WTC11 (cell line): ENCODE measurements at regions not wholly inside any gene's neighbourhood (a gene's known extent, or its start where the extent isn't known, plus 50 kb on each side); places are given as distances from the start of the nearest gene placed in this dataset.

Experiments
- ATAC-seq: fragments of 200-7000 bp; cut with Tn5 transposase; 2 replicates; pipeline ENCODE4 v1.10.0; 2021; ENCODE audit warnings: mild to moderate bottlenecking, moderate library complexity
- CTCF ChIA-PET: fragments of 300-600 bp; sonication (Branson Sonifier 250); formaldehyde crosslinking; loops from one replicate; lab custom pipeline; 2021; ENCODE audit warnings: antibody characterized with exemption; lab: Charles Lee
- POLR2A ChIA-PET: fragments of 350-600 bp; sonication (Branson Sonifier 250); formaldehyde crosslinking; loops from one replicate; lab custom pipeline; 2021; ENCODE audit warnings: antibody characterized with exemption; lab: Charles Lee
- DNase-seq: peaks from one replicate; pipeline ENCODE4 v3.0.0; 2021; ENCODE audit warnings: low spot score
- H3K27ac Mint-ChIP-seq: 2 replicates; pipeline ENCODE4 v1.8.0; 2021; ENCODE audit warnings: mixed read lengths
- H3K27me3 Mint-ChIP-seq: 2 replicates; pipeline ENCODE4 v1.8.0; 2021; ENCODE audit warnings: low read depth, mild to moderate bottlenecking, moderate library complexity, mixed read lengths
- H3K36me3 Mint-ChIP-seq: 2 replicates; pipeline ENCODE4 v1.8.0; 2021; ENCODE audit warnings: mixed read lengths
- H3K4me1 Mint-ChIP-seq: 2 replicates; pipeline ENCODE4 v1.8.0; 2022; ENCODE audit warnings: mixed read lengths
- H3K4me3 Mint-ChIP-seq: 2 replicates; pipeline ENCODE4 v1.8.0; 2021; ENCODE audit warnings: mild to moderate bottlenecking, moderate library complexity, mixed read lengths
- H3K9me3 Mint-ChIP-seq: 2 replicates; pipeline ENCODE4 v1.8.0; 2021; ENCODE audit warnings: mixed read lengths
- ARID4B ChIP-seq: sonication (generic); formaldehyde crosslinking; IDR thresholded peaks from 2 replicates; pipeline ENCODE4 v1.8.0; 2023; ENCODE audit warnings: missing genetic modification reagents, mild to moderate bottlenecking, borderline replicate concordance
- ATF2 ChIP-seq: sonication (generic); formaldehyde crosslinking; IDR thresholded peaks from 2 replicates; pipeline ENCODE4 v1.8.1; 2022; ENCODE audit warnings: low read depth, missing genetic modification reagents, borderline replicate concordance
- CBFB ChIP-seq: sonication (generic); formaldehyde crosslinking; IDR thresholded peaks from 2 replicates; pipeline ENCODE4 v1.8.1; 2022; ENCODE audit warnings: mild to moderate bottlenecking, low read depth, missing genetic modification reagents
- E2F4 ChIP-seq: sonication (generic); formaldehyde crosslinking; IDR thresholded peaks from 2 replicates; pipeline ENCODE4 v1.8.1; 2022; ENCODE audit warnings: low read depth, mild to moderate bottlenecking, moderate library complexity, missing genetic modification reagents, borderline replicate concordance
- E2F5 ChIP-seq: sonication (generic); formaldehyde crosslinking; IDR thresholded peaks from 2 replicates; pipeline ENCODE4 v1.8.1; 2022; ENCODE audit warnings: mild to moderate bottlenecking, moderate library complexity, missing genetic modification reagents
- EMX1 ChIP-seq: fragments of 250-450 bp; sonication (Bioruptor Pico); IDR thresholded peaks from 2 replicates; pipeline ENCODE4 v1.8.0; 2021; ENCODE audit warnings: mild to moderate bottlenecking
- FOXK1 ChIP-seq: sonication (generic); formaldehyde crosslinking; IDR thresholded peaks from 2 replicates; pipeline ENCODE4 v1.8.0; 2022; ENCODE audit warnings: mild to moderate bottlenecking, moderate library complexity, missing genetic modification reagents
- HMGA2 ChIP-seq: fragments of 250-450 bp; sonication (Bioruptor Pico); IDR thresholded peaks from 2 replicates; pipeline ENCODE4 v1.4.0; 2021; ENCODE audit warnings: mild to moderate bottlenecking, moderate library complexity
- IRF2 ChIP-seq: sonication (generic); formaldehyde crosslinking; IDR thresholded peaks from 2 replicates; pipeline ENCODE4 v1.8.0; 2022; ENCODE audit warnings: low read depth, missing genetic modification reagents, borderline replicate concordance
- JAZF1 ChIP-seq: fragments of 250-450 bp; sonication (Bioruptor Pico); IDR thresholded peaks from 2 replicates; pipeline ENCODE4 v1.9.0; 2021; ENCODE audit warnings: moderate library complexity, mild to moderate bottlenecking, inconsistent platforms
- MLX ChIP-seq: sonication (generic); formaldehyde crosslinking; IDR thresholded peaks from 2 replicates; pipeline ENCODE4 v1.8.1; 2023; ENCODE audit warnings: mild to moderate bottlenecking, missing genetic modification reagents, moderate library complexity
- NFE2L1 ChIP-seq: sonication (generic); formaldehyde crosslinking; IDR thresholded peaks from 2 replicates; pipeline ENCODE4 v1.8.1; 2023; ENCODE audit warnings: missing genetic modification reagents
- RELA ChIP-seq: sonication (generic); formaldehyde crosslinking; IDR thresholded peaks from 2 replicates; pipeline ENCODE4 v1.8.1; 2022; ENCODE audit warnings: missing genetic modification reagents, mild to moderate bottlenecking, borderline replicate concordance
- SP1 ChIP-seq: sonication (generic); formaldehyde crosslinking; conservative IDR thresholded peaks from 2 replicates; pipeline ENCODE4 v1.8.1; 2022; ENCODE audit warnings: missing genetic modification reagents
- TEAD4 ChIP-seq: sonication (generic); formaldehyde crosslinking; IDR thresholded peaks from 2 replicates; pipeline ENCODE4 v1.8.0; 2022; ENCODE audit warnings: mild to moderate bottlenecking, missing genetic modification reagents
- ZBTB21 ChIP-seq: sonication (generic); formaldehyde crosslinking; IDR thresholded peaks from 2 replicates; pipeline ENCODE4 v1.8.1; 2023; ENCODE audit warnings: mild to moderate bottlenecking, missing genetic modification reagents, borderline replicate concordance
- ZMAT4 ChIP-seq: fragments of 250-450 bp; sonication (Bioruptor Pico); IDR thresholded peaks from 2 replicates; pipeline ENCODE4 v1.9.0; 2021; ENCODE audit warnings: mild to moderate bottlenecking
- ZNF121 ChIP-seq: sonication (generic); formaldehyde crosslinking; IDR thresholded peaks from 2 replicates; pipeline ENCODE4 v1.8.0; 2023; ENCODE audit warnings: missing genetic modification reagents
- ZNF219 ChIP-seq: sonication (generic); formaldehyde crosslinking; IDR thresholded peaks from 2 replicates; pipeline ENCODE4 v1.8.0; 2023; ENCODE audit warnings: missing genetic modification reagents, mild to moderate bottlenecking, borderline replicate concordance
- ZNF396 ChIP-seq: fragments of 250-450 bp; sonication (Bioruptor Pico); IDR thresholded peaks from 2 replicates; pipeline ENCODE4 v1.8.0; 2021; ENCODE audit warnings: mild to moderate bottlenecking, moderate library complexity, borderline replicate concordance
- ZNF512 ChIP-seq: sonication (generic); formaldehyde crosslinking; IDR thresholded peaks from 2 replicates; pipeline ENCODE4 v1.8.1; 2022; ENCODE audit warnings: missing genetic modification reagents, borderline replicate concordance

- TF ChIP-seq E2F4 (CRISPR knock-in tag): no peak
- TF ChIP-seq MLX (CRISPR knock-in tag): no peak
- TF ChIP-seq ZNF396 (CRISPR knock-in tag): no peak
- no peak for TF ChIP-seq TEAD4 (CRISPR knock-in tag)
- TF ChIP-seq ZBTB21 (CRISPR knock-in tag): no peak
- TF ChIP-seq ZNF121 (CRISPR knock-in tag): no peak
- no peak for TF ChIP-seq ZNF219 (CRISPR knock-in tag)
Measured at GRCh38 chr1:11340233-11340632, 67.2 kb downstream of the UBIAD1 start (continued).

GRCh38 chr1:11341901-11342552, 69.0 kb downstream of the UBIAD1 start:
- TF ChIP-seq ZNF512 (CRISPR knock-in tag): no peak
- no peak for TF ChIP-seq FOXK1 (CRISPR knock-in tag)
- TF ChIP-seq HMGA2 (CRISPR knock-in tag): no peak
- no peak for TF ChIP-seq SP1 (CRISPR knock-in tag)
- no peak for TF ChIP-seq ARID4B (CRISPR knock-in tag)
- TF ChIP-seq NFE2L1 (CRISPR knock-in tag): no peak
- TF ChIP-seq ATF2 (CRISPR knock-in tag): no peak
- TF ChIP-seq RELA (CRISPR knock-in tag): no peak
- no peak for TF ChIP-seq JAZF1
- TF ChIP-seq CBFB: no peak
- no peak for TF ChIP-seq EMX1 (CRISPR knock-in tag)
- TF ChIP-seq E2F5 (CRISPR knock-in tag): no peak
- no peak for TF ChIP-seq IRF2 (CRISPR knock-in tag)
- no peak for TF ChIP-seq ZMAT4
- Mint-ChIP-seq H3K27me3 (peaks cover 5% of the 10 kb centered on the region; the same call in 1 of the 2 replicates), H3K4me3 (no peak overlapping the region), H3K4me1 (peaks cover 71% of the 10 kb centered on the region), H3K9me3 (no peaks in the 10 kb centered on the region), H3K27ac (no peak overlapping the region), H3K36me3 (no peaks in the 10 kb centered on the region)
- no peak for DNase-seq
- ChIA-PET POLR2A (no interaction called here), CTCF (interaction anchor here (0.9 to 1.8 kb wide), 4 partner anchors 10 to 22 kb away, joined by 3 to 10 read pairs (median 4); no protein-coding TSS in a partner anchor)
- ATAC-seq: no peak
